ENCODE measurements at regions not wholly inside any gene's neighbourhood (a gene's known extent, or its start where the extent isn't known, plus 50 kb on each side); places are given as distances from the start of the nearest gene placed in this dataset.

- no peak for TF ChIP-seq CTCF (IDR thresholded peaks at IDR 0.05; ENCODE audit: insufficient read depth, missing control alignments)
- DNase-seq (ENCODE audit: insufficient read length, low spot score) (no peak), FAIRE-seq (no peak)
Measured at GRCh38 chr13:63117710-63118109, 1702.1 kb upstream of the PCDH20 start.

GRCh38 chr13:63112799-63113395 lies 1697.2 kb upstream of the PCDH20 start:
- DNase-seq (ENCODE audit: insufficient read length, low spot score) (no peak), FAIRE-seq (peak; percentile 86)
- TF ChIP-seq CTCF (IDR thresholded peaks at IDR 0.05; ENCODE audit: insufficient read depth, missing control alignments) = no peak

- FAIRE-seq = no peak
- DNase-seq (ENCODE audit: insufficient read length, low spot score) = no peak
- no peak for TF ChIP-seq CTCF (IDR thresholded peaks at IDR 0.05; ENCODE audit: insufficient read depth, missing control alignments)
Measured at GRCh38 chr13:63110466-63110865, 1694.8 kb upstream of the PCDH20 start.

GRCh38 chr13:63107179-63107943 lies 1691.7 kb upstream of the PCDH20 start:
- DNase-seq (ENCODE audit: insufficient read length, low spot score) (no peak), FAIRE-seq (no peak)
- TF ChIP-seq CTCF (IDR thresholded peaks at IDR 0.05; ENCODE audit: insufficient read depth, missing control alignments) = no peak

GRCh38 chr13:63094717-63095116 lies 1679.1 kb upstream of the PCDH20 start:
- DNase-seq (ENCODE audit: insufficient read length, low spot score) (no peak), FAIRE-seq (no peak)
- TF ChIP-seq CTCF (IDR thresholded peaks at IDR 0.05; ENCODE audit: insufficient read depth, missing control alignments) = no peak

- no peak for TF ChIP-seq CTCF (IDR thresholded peaks at IDR 0.05; ENCODE audit: insufficient read depth, missing control alignments)
- FAIRE-seq = peak; percentile 29
Measured at GRCh38 chr13:63093907-63094469, 1678.3 kb upstream of the PCDH20 start.

GRCh38 chr13:63092456-63092855 lies 1676.8 kb upstream of the PCDH20 start:
- FAIRE-seq (no peak), DNase-seq (ENCODE audit: insufficient read length, low spot score) (no peak)
- TF ChIP-seq CTCF (IDR thresholded peaks at IDR 0.05; ENCODE audit: insufficient read depth, missing control alignments) = no peak

More at GRCh38 chr13:63093907-63094469, 1678.3 kb upstream of the PCDH20 start:
- DNase-seq (ENCODE audit: insufficient read length, low spot score) = no peak
